Fibroblast of villous mesenchyme (primary cell): ENCODE measurements at regions not wholly inside any gene's neighbourhood (a gene's known extent, or its start where the extent isn't known, plus 50 kb on each side); places are given as distances from the start of the nearest gene placed in this dataset.

Experiments
- DNase-seq: peaks from one replicate; pipeline ENCODE4 v3.0.0-alpha.2; 2010; ENCODE audit warnings: low read depth
- H3K4me3 ChIP-seq: 2 replicates; pipeline ENCODE4 v1.5.1; 2011; ENCODE audit warnings: low read depth, mild to moderate bottlenecking, low read length
- CTCF ChIP-seq: IDR thresholded peaks from 2 replicates; pipeline ENCODE4 v1.5.1; 2012; ENCODE audit warnings: low read depth, mild to moderate bottlenecking, low read length; ENCODE audit not compliant: insufficient read depth

- no peak for DNase-seq
- TF ChIP-seq CTCF: no peak
- no peak overlapping the region for H3K4me3 ChIP-seq
Measured at GRCh38 chr9:96082516-96083232, 207.2 kb downstream of the ERCC6L2 start.

- no peak for TF ChIP-seq CTCF
- no peak for DNase-seq
- H3K4me3 ChIP-seq: no peak overlapping the region
Measured at GRCh38 chr9:96080364-96080763, 204.9 kb downstream of the ERCC6L2 start.

GRCh38 chr9:96079779-96080178, 204.3 kb downstream of the ERCC6L2 start:
- no peak overlapping the region for H3K4me3 ChIP-seq
- DNase-seq: no peak
- no peak for TF ChIP-seq CTCF

GRCh38 chr9:96078897-96079490, 203.5 kb downstream of the ERCC6L2 start:
- DNase-seq: peak; percentile 73
- no peak overlapping the region for H3K4me3 ChIP-seq
- peak; percentile 16 for TF ChIP-seq CTCF

GRCh38 chr9:96075757-96076156, 200.3 kb downstream of the ERCC6L2 start:
- TF ChIP-seq CTCF: no peak
- no peak for DNase-seq
- no peak overlapping the region for H3K4me3 ChIP-seq

GRCh38 chr9:96075111-96075510, 199.6 kb downstream of the ERCC6L2 start:
- no peak for TF ChIP-seq CTCF
- peak; percentile 19 for DNase-seq
- H3K4me3 ChIP-seq: no peak overlapping the region
